OCI-LY7 (cell line): ENCODE measurements at regions not wholly inside any gene's neighbourhood (a gene's known extent, or its start where the extent isn't known, plus 50 kb on each side); places are given as distances from the start of the nearest gene placed in this dataset.

Experiments
- BruUV-seq: library from RNA; stranded (reverse); fragments of 400-500 nt; replicated peaks from 2 replicates; lab custom pipeline; 2021; lab: Mats Ljungman, UMichigan
- CTCF ChIA-PET: fragments of 300-600 bp; sonication (Branson Sonifier 250); formaldehyde crosslinking; loops from one replicate; lab custom pipeline; 2022; ENCODE audit warnings: antibody characterized with exemption; ENCODE audit not compliant: unreplicated experiment; lab: Charles Lee
- POLR2A ChIA-PET: fragments of 300-600 bp; sonication (Branson Sonifier 250); formaldehyde crosslinking; loops from one replicate; lab custom pipeline; 2022; ENCODE audit warnings: antibody characterized with exemption; lab: Charles Lee
- DNase-seq: peaks from one replicate; pipeline ENCODE4 v3.0.0-alpha.2; 2015; ENCODE audit warnings: low spot score
- H2AFZ ChIP-seq: fragments of 200-600 bp; sonication (generic), shearing (Covaris generic); 2 replicates; pipeline ENCODE4 v1.6.1; 2014; ENCODE audit warnings: mild to moderate bottlenecking, antibody characterized with exemption, low read length, moderate library complexity
- H3K27ac ChIP-seq: fragments of 200-600 bp; sonication (generic); 2 replicates; pipeline ENCODE4 v1.5.1; 2014; ENCODE audit warnings: mixed run types, low read depth, mild to moderate bottlenecking, moderate library complexity, low read length, inconsistent platforms; ENCODE audit not compliant: poor library complexity, severe bottlenecking
- H3K36me3 ChIP-seq: fragments of 200-600 bp; sonication (generic); 2 replicates; pipeline ENCODE4 v1.6.1; 2014; ENCODE audit warnings: mild to moderate bottlenecking, antibody characterized with exemption, low read length, moderate library complexity, mixed read lengths; ENCODE audit not compliant: insufficient read depth
- H3K4me1 ChIP-seq: fragments of 200-600 bp; sonication (generic); 2 replicates; pipeline ENCODE4 v1.5.1; 2014; ENCODE audit warnings: mild to moderate bottlenecking, low read length; ENCODE audit not compliant: insufficient read depth, poor library complexity, severe bottlenecking
- H3K4me2 ChIP-seq: fragments of 200-600 bp; sonication (generic); 2 replicates; pipeline ENCODE4 v1.6.1; 2014; ENCODE audit warnings: mild to moderate bottlenecking, low read length
- H3K4me3 ChIP-seq: fragments of 200-600 bp; sonication (generic); 2 replicates; pipeline ENCODE4 v1.5.1; 2014; ENCODE audit warnings: mild to moderate bottlenecking, low read depth, low read length; ENCODE audit not compliant: poor library complexity, severe bottlenecking
- H3K79me2 ChIP-seq: fragments of 200-600 bp; sonication (generic); 2 replicates; pipeline ENCODE4 v1.6.1; 2016; ENCODE audit warnings: low read depth, mild to moderate bottlenecking, low read length, moderate library complexity, mixed read lengths; ENCODE audit not compliant: insufficient read depth
- H3K9me2 ChIP-seq: fragments of 200-600 bp; sonication (generic); 2 replicates; pipeline ENCODE4 v1.6.1; 2016; ENCODE audit warnings: mild to moderate bottlenecking, low read length, mixed read lengths; ENCODE audit not compliant: insufficient read depth
- H3K9me3 ChIP-seq: fragments of 200-600 bp; sonication (generic); 2 replicates; pipeline ENCODE4 v1.6.1; 2014; ENCODE audit warnings: mild to moderate bottlenecking, mixed run types, low read length, mixed read lengths
- H4K20me1 ChIP-seq: fragments of 200-600 bp; sonication (generic); 2 replicates; pipeline ENCODE4 v1.6.1; 2014; ENCODE audit warnings: mild to moderate bottlenecking, antibody characterized with exemption, low read length, moderate library complexity, mixed read lengths; ENCODE audit not compliant: insufficient read depth
- CTCF ChIP-seq: fragments of 200-600 bp; sonication (generic); conservative IDR thresholded peaks from 2 replicates; pipeline ENCODE4 v1.5.1; 2014; ENCODE audit warnings: mild to moderate bottlenecking, antibody characterized with exemption, low read length, moderate library complexity, mixed read lengths
- EZH2phosphoT487 ChIP-seq: fragments of 200-600 bp; sonication (generic); IDR thresholded peaks from 2 replicates; pipeline ENCODE4 v1.6.1; 2018; ENCODE audit warnings: low read depth, borderline replicate concordance, mild to moderate bottlenecking, mixed run types, antibody characterized with exemption, low read length, moderate library complexity, mixed read lengths
- intact Hi-C: fragments of 100-400 bp; cut with micrococcal nuclease; formaldehyde crosslinking; loops from one replicate; pipeline ENCODE4 v1.10.0; 2022; ENCODE audit not compliant: unreplicated experiment

- H2AFZ ChIP-seq = no peak overlapping the region
- no peaks in the 10 kb centered on the region for H3K36me3 ChIP-seq
- no peaks in the 10 kb centered on the region for H3K4me1 ChIP-seq
- no TSS peak for BruUV-seq
- TF ChIP-seq EZH2phosphoT487 (no peak), CTCF (no peak)
- H3K4me2 ChIP-seq = no peak overlapping the region
- no peaks in the 10 kb centered on the region for H4K20me1 ChIP-seq
- DNase-seq = no peak
- no peak overlapping the region for H3K4me3 ChIP-seq
- H3K79me2 ChIP-seq = no peaks in the 10 kb centered on the region
- POLR2A ChIA-PET = no interaction called here
- no peaks in the 10 kb centered on the region for H3K9me3 ChIP-seq
- H3K27ac ChIP-seq = no peak overlapping the region
- intact Hi-C loops = no loop called here
- CTCF ChIA-PET = no interaction called here
- no peaks in the 10 kb centered on the region for H3K9me2 ChIP-seq
Measured at GRCh38 chr5:153321478-153321877, 169.0 kb upstream of the GRIA1 start.

GRCh38 chr5:153340139-153340538 is 150.3 kb upstream of the GRIA1 start:
- no peaks in the 10 kb centered on the region for H3K79me2 ChIP-seq
- no peak overlapping the region for H3K27ac ChIP-seq
- no peak overlapping the region for H3K4me3 ChIP-seq
- H3K36me3 ChIP-seq = no peaks in the 10 kb centered on the region
- H3K9me3 ChIP-seq = no peaks in the 10 kb centered on the region
- no peak for TF ChIP-seq CTCF
- no peak for TF ChIP-seq EZH2phosphoT487
- H2AFZ ChIP-seq = no peak overlapping the region
- intact Hi-C loops = no loop called here
- no TSS peak for BruUV-seq
- H4K20me1 ChIP-seq = no peaks in the 10 kb centered on the region
- H3K4me2 ChIP-seq = no peak overlapping the region
- ChIA-PET POLR2A (no interaction called here), CTCF (no interaction called here)
- no peaks in the 10 kb centered on the region for H3K4me1 ChIP-seq
- no peaks in the 10 kb centered on the region for H3K9me2 ChIP-seq
- no peak for DNase-seq

GRCh38 chr5:153340738-153341137 is 149.7 kb upstream of the GRIA1 start:
- no TSS peak for BruUV-seq
- Histone ChIP-seq H3K79me2 (no peaks in the 10 kb centered on the region), H3K9me3 (no peaks in the 10 kb centered on the region), H4K20me1 (no peaks in the 10 kb centered on the region), H3K4me3 (no peak overlapping the region), H3K27ac (no peak overlapping the region), H2AFZ (no peak overlapping the region), H3K36me3 (no peaks in the 10 kb centered on the region), H3K9me2 (no peaks in the 10 kb centered on the region), H3K4me1 (no peaks in the 10 kb centered on the region), H3K4me2 (no peak overlapping the region)
- intact Hi-C loops = no loop called here
- TF ChIP-seq CTCF = no peak
- TF ChIP-seq EZH2phosphoT487 = no peak
- CTCF ChIA-PET = no interaction called here
- DNase-seq = no peak
- POLR2A ChIA-PET = no interaction called here
